ENCODE measurements at regions not wholly inside any gene's neighbourhood (a gene's known extent, or its start where the extent isn't known, plus 50 kb on each side); places are given as distances from the start of the nearest gene placed in this dataset.
A peak's percentile ranks its signal among the peaks of the same experiment; 100 is the strongest.

GRCh38 chr16:48919791-48920190 is 309.8 kb upstream of the N4BP1 start:
- no peak for DNase-seq

GRCh38 chr16:48918520-48919258 is 308.7 kb upstream of the N4BP1 start:
- DNase-seq = no peak

GRCh38 chr16:48916566-48916965 is 306.6 kb upstream of the N4BP1 start:
- DNase-seq = no peak

GRCh38 chr16:48914070-48914469 is 304.1 kb upstream of the N4BP1 start:
- no peak for DNase-seq

- no peak for DNase-seq
Measured at GRCh38 chr16:48913384-48913783, 303.4 kb upstream of the N4BP1 start.

DNA sequence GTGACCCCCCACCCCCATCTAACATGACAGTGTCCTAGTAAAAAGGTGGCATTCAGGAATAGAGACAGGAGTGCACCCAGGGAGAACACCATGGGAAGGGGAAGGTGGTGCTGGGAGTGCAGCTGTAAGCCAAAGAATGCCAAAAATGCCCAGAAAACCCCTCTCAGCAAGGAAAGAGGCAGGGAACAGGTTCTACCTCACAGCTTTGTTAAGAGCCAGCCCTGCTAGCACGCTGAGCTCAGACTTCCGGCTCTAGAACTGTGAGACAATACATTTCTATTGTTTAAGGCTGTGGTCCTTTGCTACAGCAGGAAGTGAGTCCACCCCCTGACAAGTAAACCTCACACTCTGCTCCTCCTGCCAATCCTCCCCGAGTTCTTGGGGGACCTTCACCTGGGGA is 302.4 kb upstream of the N4BP1 start:
- no peak for DNase-seq

DNA sequence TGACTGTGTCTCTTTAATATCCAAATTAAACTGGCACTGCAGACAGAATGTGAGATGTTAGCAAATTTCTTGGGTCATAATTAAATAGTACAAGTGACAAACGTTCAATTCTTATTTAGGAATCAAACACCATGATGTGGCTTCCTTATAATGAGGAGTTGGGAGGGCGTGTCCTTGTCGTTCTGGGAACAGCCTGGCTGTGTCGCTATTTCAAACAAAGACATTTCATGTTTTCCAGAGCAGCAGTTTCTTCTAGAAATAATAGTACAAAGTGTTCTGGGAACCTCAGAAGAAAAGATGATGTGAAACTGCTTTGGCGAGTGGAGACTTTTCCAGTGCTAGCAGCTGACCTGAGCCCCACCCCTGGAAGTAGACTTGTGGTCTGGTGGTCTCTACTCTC is 301.7 kb upstream of the N4BP1 start:
- peak in 1 of 2 experiments; percentile 11 for DNase-seq

- no peak for DNase-seq
Measured at GRCh38 chr16:48910214-48910613, 300.2 kb upstream of the N4BP1 start.

DNA sequence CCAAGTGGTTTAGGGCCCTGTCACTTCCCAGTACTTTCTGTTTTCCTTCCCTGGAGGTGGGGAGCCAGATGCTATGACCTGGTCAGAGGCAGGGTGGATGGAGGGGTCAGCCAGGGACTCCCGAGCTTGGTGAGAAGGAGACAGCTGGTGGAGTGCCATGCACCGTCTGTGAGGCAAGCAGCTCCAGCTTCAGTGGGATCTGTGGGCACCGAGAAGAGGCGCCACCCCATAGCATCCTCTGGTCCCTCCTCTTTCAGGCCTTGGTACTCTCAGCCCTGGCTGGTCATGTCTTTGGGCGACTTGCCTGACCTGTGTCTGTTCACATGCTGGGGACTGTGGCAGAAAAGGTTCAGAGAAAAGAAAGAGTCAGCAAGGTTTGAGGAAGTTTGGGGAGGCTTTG is 299.3 kb upstream of the N4BP1 start:
- no peak for DNase-seq

- DNase-seq = no peak
Measured at GRCh38 chr16:48907906-48908634, 298.1 kb upstream of the N4BP1 start.

DNA sequence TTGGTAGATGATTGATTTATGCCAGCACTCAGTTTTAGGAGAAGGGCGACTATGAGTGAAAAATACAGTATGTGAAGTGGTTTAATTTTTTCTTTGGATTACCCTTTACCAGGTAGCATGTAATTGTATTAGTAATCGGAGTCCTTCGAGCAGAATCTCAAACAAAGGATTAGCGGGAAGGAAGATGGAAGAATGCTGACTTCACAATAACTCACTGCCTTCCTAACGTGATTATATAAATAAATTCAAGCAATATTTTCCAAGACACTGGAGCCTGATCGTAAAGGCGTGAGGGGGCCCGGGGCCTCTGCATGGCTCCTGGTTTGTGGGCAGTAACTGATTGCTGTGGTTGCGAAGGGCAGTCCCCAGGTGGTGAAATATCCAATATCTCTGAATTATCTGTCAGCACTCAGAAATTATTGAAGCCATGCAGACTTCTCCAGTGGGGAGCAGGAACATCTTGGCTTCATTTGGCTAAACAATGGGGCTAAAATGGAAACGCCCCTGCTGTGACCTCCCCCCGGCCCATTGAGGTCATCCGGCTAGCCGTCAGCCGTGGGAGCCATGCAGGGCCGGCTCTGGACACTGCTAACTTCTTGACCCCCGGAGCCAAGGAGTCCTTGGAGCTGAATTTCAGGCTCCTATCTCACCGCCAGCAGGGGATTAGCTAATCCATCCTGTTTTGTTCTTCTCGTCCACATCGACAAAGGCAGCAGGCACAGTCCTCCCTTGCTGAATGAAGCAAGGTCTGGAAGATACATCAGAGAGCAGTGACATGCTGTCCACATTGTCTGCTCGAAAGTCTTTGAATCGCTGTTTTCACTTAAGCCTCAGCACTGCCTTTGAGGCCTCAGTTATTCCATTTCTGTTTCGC is 295.9 kb upstream of the N4BP1 start:
- DNase-seq = no peak

DNA sequence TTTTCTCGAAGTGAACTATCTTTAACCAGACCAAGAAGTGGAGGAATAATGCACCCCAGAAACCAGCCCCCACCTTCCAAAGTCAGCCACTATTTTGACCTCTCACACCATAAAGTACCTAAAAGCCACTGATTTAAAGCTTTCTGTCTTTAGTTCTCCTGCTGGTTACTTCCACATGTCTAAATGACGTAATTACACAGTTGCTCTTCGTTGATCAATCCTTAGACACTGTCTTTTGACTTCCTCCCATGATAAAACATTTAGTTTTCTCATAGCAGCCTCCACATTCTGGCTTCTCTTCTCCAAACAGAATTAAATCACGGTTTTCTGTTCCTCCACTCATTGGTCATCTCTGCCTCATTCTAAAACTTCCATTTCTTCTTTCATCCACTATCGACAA is 294.4 kb upstream of the N4BP1 start:
- no peak for DNase-seq

DNA sequence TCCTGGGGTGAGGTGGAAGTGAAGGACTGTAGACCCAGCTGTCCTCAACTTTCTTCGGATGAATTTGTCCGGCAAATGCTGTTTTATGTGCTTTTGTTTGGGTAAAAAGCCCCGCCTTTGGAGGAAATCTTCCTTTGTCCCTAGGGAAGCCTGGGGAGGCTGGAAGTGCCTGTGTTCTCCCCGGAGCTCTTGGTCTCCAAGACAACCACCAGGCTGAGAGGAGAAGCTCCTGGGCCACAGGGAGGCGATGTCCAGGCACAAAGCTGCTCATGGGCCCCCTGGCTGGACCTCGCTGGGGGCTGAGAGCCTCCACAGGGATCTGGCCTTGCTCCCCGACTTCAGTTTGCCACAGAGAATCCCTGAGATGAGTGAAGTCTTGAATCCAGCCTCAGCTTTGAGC is 293.1 kb upstream of the N4BP1 start:
- no peak for DNase-seq

DNA sequence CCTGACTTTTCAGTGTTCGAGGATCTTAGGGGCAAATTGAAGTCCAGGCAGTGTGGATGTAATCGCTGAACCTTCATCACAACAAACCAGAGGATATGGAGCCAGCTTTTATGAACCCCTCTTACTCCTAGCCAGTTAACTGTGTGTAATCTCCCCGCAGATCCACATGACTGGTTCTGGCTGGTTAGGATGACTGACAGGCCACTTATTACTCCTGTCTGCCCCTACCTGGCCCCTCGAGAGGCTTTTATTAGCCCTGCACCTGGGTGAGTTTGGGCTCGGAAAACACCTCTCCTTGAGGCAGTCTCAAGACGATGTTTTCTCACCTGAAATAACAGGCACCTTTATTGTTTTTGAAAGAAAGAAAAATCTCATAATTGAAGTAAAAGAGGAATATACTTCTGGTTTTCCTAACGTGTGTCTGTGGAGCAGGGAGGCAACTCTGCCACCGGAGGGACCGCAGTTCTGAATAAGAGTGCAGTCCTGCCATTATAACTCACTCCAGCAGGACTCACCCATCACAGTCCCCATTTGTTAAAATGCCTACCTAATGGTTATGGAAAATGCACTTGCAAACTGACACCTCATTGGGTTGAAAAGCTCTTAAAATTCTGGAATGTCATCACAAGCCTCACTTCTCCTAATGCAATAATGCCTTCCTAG is 291.9 kb upstream of the N4BP1 start:
- no peak for DNase-seq

DNA sequence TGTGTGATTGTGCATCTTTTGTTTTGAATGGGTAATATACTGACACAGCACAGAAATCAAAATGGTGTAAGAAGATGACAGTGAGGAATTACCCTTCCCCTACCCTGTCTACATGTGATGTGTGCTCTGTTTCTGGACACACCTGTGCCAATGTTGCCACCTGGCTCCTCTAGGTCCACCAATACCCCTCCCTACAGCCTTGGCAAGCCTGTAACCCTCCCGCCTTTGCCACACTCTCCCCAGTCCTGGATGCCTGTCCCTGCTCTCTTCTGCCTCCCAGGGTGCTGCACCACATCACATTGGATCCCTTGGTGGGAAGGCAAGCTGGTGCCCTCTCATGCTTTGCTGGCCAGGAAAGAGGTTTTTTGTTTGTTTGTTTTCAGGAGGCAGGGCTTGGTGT is 289.5 kb upstream of the N4BP1 start:
- DNase-seq = no peak

GRCh38 chr16:48897698-48898205 is 287.8 kb upstream of the N4BP1 start:
- no peak for DNase-seq

GRCh38 chr16:48895142-48895541 is 285.2 kb upstream of the N4BP1 start:
- DNase-seq = no peak

GRCh38 chr16:48892893-48893292 is 282.9 kb upstream of the N4BP1 start:
- DNase-seq = no peak

DNA sequence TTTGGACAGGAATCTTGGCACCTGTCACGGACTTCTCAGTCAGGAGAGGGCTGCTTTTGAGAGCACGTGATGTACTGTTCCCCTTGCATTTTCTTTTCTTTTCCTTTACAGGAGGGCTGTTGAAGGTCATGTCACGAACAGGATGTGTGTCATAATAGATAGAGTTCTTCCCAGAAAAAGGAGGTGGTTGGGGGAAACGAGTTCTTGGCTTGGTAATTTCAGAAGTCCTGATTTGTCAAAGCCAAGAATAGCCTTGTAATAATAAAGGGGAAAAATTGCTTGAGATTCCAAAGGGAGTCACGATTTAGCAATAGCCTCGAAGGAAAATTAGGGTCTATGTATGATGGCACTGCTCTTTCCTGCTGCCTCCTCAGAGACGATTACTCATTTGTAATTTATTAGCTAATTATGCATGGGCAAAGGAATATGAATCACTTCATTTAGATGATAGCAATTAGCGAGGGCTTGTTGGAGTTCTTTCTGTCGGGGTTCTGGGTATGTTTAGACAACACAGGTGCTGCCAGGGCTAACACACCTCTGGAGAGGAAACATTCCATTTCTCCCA is 277.7 kb upstream of the N4BP1 start:
- DNase-seq = no peak

DNA sequence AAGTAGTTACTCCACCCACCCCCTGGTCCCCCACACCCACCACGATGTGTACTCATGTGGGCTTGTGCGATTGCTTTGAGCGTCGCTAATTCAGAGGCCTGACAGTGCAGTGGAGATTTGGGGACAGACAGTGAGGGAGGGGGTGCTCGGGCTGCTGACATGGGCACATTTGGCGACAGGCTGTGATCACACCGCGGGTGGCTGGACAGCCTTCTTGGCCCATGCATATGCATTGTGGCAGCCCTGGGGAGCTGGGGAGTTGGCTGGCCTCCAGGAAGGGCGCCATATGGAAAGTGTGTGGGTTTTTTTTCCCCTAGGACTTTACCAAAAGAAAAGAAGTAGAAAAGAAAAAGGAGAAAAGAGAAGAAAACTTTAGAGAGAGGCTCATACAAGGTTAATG is 275.5 kb upstream of the N4BP1 start:
- no peak for DNase-seq

DNA sequence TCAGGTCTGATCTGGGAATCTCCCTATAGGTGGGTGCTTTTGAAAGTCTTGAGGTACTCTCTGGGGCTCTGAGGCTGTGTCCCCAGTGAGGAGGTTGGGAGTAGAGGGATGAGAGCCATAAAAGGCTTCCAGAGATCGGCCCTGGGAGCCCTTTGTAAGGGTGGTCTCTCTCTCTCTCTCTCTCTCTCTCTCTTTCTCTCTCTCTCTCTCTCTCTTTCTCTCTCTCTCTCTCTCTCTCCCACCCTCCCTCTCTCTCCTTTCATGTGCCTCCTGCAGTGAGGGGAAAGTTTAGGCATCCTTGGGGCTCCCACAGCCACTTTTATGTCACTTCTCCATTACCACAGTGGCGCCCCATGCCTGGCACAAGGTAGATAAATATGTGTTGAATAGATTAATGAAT is 271.3 kb upstream of the N4BP1 start:
- no peak for DNase-seq
